HEK293T (cell line): ENCODE measurements at regions not wholly inside any gene's neighbourhood (a gene's known extent, or its start where the extent isn't known, plus 50 kb on each side); places are given as distances from the start of the nearest gene placed in this dataset.

Source experiments
- LEF1 ChIP-seq: fragments of 450-650 bp; IDR thresholded peaks from 2 replicates; pipeline ENCODE4 v1.6.1; 2017; ENCODE audit warnings: mild to moderate bottlenecking, borderline replicate concordance
- SUZ12 ChIP-seq: fragments of 450-650 bp; IDR thresholded peaks from 2 replicates; pipeline ENCODE4 v1.6.1; 2016; ENCODE audit warnings: mild to moderate bottlenecking

- TF ChIP-seq SUZ12 (no peak), LEF1 (no peak)
Measured at GRCh38 chr12:42762395-42762925, 172.9 kb upstream of the PRICKLE1 start.
